ENCODE measurements at regions not wholly inside any gene's neighbourhood (a gene's known extent, or its start where the extent isn't known, plus 50 kb on each side); places are given as distances from the start of the nearest gene placed in this dataset.

DNA sequence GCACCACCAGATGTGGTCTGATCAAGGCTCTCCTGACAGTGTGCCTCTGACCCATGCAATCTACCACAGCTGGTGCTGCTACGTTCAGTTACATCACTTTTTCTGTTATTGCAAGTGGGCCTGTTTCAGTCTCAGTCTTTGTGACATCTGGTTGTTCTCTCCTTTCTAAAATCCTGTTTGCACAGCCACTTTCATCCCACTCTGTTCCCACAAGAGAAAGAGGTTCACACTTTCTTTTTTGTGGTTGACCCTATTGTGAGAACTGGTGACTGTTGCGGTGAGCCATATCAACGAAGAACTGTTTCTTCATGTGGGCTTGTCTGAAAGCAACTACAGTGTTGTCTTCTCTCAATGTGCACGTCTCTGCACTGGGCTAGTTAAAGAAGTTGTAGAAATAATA lies 342.8 kb upstream of the ARPP21 start (continued):
- TF ChIP-seq EP300 (IDR thresholded peaks at IDR 0.05; ENCODE audit: borderline replicate concordance in 1 of 2, control insufficient read depth in 1 of 2, low read depth in 2 of 2, low read length in 2 of 2): 0 out of 4 replicates have a peak, but pooled peaks of 1 of the 2 experiments have one; percentile 16
- no peak for TF ChIP-seq KAT2A (conservative IDR thresholded peaks at IDR 0.05; ENCODE audit: control insufficient read depth, low read depth, low read length)
- TF ChIP-seq, protein P1, sequence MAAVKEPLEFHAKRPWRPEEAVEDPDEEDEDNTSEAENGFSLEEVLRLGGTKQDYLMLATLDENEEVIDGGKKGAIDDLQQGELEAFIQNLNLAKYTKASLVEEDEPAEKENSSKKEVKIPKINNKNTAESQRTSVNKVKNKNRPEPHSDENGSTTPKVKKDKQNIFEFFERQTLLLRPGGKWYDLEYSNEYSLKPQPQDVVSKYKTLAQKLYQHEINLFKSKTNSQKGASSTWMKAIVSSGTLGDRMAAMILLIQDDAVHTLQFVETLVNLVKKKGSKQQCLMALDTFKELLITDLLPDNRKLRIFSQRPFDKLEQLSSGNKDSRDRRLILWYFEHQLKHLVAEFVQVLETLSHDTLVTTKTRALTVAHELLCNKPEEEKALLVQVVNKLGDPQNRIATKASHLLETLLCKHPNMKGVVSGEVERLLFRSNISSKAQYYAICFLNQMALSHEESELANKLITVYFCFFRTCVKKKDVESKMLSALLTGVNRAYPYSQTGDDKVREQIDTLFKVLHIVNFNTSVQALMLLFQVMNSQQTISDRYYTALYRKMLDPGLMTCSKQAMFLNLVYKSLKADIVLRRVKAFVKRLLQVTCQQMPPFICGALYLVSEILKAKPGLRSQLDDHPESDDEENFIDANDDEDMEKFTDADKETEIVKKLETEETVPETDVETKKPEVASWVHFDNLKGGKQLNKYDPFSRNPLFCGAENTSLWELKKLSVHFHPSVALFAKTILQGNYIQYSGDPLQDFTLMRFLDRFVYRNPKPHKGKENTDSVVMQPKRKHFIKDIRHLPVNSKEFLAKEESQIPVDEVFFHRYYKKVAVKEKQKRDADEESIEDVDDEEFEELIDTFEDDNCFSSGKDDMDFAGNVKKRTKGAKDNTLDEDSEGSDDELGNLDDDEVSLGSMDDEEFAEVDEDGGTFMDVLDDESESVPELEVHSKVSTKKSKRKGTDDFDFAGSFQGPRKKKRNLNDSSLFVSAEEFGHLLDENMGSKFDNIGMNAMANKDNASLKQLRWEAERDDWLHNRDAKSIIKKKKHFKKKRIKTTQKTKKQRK (IDR thresholded peaks at IDR 0.05; ENCODE audit: low read depth, low read length): no peak
- no peak for TF ChIP-seq SIN3A (IDR thresholded peaks at IDR 0.05; ENCODE audit: low read depth, low read length)
- no peak for TF ChIP-seq ZNF24 (IDR thresholded peaks at IDR 0.05)
- TF ChIP-seq MAX (IDR thresholded peaks at IDR 0.05; ENCODE audit: low read depth, low read length): no peak
- TF ChIP-seq PKNOX1 (IDR thresholded peaks at IDR 0.05): no peak
- no peak for TF ChIP-seq ASH2L (IDR thresholded peaks at IDR 0.05; ENCODE audit: borderline replicate concordance, low read depth)
- TF ChIP-seq, protein P2, sequence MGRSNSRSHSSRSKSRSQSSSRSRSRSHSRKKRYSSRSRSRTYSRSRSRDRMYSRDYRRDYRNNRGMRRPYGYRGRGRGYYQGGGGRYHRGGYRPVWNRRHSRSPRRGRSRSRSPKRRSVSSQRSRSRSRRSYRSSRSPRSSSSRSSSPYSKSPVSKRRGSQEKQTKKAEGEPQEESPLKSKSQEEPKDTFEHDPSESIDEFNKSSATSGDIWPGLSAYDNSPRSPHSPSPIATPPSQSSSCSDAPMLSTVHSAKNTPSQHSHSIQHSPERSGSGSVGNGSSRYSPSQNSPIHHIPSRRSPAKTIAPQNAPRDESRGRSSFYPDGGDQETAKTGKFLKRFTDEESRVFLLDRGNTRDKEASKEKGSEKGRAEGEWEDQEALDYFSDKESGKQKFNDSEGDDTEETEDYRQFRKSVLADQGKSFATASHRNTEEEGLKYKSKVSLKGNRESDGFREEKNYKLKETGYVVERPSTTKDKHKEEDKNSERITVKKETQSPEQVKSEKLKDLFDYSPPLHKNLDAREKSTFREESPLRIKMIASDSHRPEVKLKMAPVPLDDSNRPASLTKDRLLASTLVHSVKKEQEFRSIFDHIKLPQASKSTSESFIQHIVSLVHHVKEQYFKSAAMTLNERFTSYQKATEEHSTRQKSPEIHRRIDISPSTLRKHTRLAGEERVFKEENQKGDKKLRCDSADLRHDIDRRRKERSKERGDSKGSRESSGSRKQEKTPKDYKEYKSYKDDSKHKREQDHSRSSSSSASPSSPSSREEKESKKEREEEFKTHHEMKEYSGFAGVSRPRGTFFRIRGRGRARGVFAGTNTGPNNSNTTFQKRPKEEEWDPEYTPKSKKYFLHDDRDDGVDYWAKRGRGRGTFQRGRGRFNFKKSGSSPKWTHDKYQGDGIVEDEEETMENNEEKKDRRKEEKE (IDR thresholded peaks at IDR 0.05): no peak
- no peak for TF ChIP-seq E2F4 (IDR thresholded peaks at IDR 0.05; ENCODE audit: low read depth, low read length)
- peak in 1 of 2 experiments; percentile 24; a peak in 1 of 4 replicates for TF ChIP-seq BHLHE40 (IDR thresholded peaks at IDR 0.05; ENCODE audit: borderline replicate concordance in 1 of 2, low read depth in 2 of 2, low read length in 1 of 2)
- TF ChIP-seq HDAC6 (IDR thresholded peaks at IDR 0.05; ENCODE audit: unreplicated experiment): no peak
- no peak for TF ChIP-seq PML (IDR thresholded peaks at IDR 0.05; ENCODE audit: low read length)
- TF ChIP-seq MTA2 (IDR thresholded peaks at IDR 0.05; ENCODE audit: low read depth): peak; percentile 25; the same call in 1 of the 2 replicates
- no peak for TF ChIP-seq ETV6 (conservative IDR thresholded peaks at IDR 0.05 in 1 of 2, IDR thresholded peaks at IDR 0.05 in 1 of 2; ENCODE audit: borderline replicate concordance in 1 of 2, low read depth in 1 of 2)
- peak; percentile 91 for TF ChIP-seq RUNX3 (IDR thresholded peaks at IDR 0.05; ENCODE audit: low read length)
- TF ChIP-seq CBX3 (IDR thresholded peaks at IDR 0.05; ENCODE audit: borderline replicate concordance, low read depth): no peak
- TF ChIP-seq HDAC2 (IDR thresholded peaks at IDR 0.05): no peak
- TF ChIP-seq YY1 (IDR thresholded peaks at IDR 0.05; ENCODE audit: low read depth, low read length): no peak
- no peak for TF ChIP-seq BACH1 (IDR thresholded peaks at IDR 0.05; ENCODE audit: borderline replicate concordance)
- peak; percentile 33; the same call in 1 of the 2 replicates for TF ChIP-seq EED (IDR thresholded peaks at IDR 0.05; ENCODE audit: low read depth)
